HG03432 (cell line): ENCODE measurements at regions not wholly inside any gene's neighbourhood (a gene's known extent, or its start where the extent isn't known, plus 50 kb on each side); places are given as distances from the start of the nearest gene placed in this dataset.
A peak's percentile ranks its signal among the peaks of the same experiment; 100 is the strongest.

Experiments used
- ATAC-seq: cut with Tn5 transposase; IDR thresholded peaks from one replicate; pipeline ENCODE4 v1.9.1; 2021; ENCODE audit warnings: mild to moderate bottlenecking, moderate library complexity; ENCODE audit not compliant: unreplicated experiment

DNA sequence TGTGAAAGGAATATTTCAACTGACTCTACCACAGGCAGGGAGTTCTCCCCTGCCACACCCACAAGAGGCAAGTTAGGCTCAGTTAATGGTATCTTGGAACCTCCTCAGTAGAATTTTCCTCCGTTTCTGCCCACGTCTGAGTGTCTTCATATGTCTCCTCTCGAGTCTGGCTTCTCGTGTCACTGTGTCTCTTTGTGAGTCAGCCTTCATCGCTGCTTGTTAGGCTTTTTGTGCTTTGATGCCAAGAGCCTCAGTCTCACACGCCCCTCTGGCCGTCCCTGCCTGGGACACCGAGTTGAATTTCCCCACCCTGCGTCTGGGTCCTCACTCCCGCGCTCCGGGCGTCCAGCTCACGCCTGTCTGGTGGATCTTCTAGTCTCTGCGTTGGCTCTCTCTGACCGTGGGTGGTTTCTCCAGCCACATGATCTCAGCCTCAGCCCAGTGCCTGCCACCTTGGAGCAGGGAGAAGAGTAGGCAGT lies 125.7 kb upstream of the GADD45A start:
- no peak for ATAC-seq

DNA sequence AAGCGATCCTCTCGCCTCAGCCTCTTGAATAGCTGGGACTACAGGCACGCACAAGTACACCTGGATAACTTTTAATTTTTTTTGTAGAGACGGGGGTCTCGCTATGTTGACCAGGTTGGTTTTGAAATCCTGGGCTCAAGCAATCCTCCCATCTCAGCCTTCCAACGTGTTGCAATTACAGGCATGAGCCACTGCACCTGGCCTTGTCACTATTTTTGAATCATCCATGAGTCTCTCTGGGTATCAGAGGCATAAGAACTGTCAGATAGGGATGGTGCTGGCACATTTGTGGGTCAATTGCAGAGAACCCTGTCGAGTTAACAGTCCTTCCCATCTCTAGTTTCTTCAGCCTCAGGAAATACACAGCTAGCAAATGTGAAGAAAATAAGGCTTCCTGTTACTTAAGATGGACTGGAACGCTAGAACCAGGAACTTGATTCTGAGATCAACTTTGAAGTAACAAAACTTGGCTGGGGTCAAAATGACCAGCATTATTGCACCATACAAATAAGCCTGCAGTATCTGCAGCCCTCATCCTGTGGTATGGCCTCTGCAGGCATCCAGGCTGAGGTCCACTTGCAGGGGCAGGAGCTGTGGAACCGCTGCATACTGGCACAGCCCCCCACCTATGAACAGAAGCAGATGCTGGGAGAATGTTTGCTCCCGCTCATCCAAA lies 124.3 kb upstream of the GADD45A start:
- no peak for ATAC-seq

DNA sequence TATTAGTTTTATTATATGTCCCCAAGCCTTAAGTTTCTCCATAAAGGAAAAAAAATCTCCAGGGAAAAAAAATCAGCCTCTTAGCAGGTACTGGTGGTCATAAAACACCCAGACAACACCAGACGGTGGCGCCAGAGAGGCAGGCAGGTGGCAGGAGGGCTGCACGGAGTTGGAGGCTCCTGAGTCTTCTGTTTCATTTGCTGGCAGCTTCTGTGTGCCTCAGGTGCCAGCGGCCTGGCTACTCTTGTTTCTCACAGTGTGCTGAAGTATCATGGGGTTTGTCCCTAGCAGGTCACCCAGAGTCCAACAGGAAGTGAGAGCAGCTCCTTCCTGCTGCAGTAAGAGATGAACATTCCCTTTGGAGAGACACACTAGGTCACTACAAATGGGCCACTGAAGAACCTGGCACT lies 123.3 kb upstream of the GADD45A start:
- ATAC-seq: peak; percentile 84

DNA sequence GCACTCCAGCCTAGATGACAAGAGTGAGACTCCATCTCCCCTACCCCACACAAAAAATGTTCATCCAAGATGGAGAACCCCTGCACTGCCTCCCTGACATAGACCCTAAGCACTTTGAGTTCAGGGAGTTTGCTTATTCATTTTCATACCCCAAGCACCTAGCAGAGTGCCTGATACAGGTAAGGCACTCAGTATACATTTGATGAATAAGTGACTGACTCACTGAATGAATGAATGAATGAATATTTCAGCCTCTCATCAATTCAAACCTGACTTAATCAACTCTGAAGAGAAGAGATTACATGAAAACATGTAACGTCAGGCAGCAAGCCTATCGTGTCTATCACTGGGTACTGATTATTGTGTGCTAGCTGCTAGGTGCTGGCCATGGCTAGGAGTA lies 121.3 kb upstream of the GADD45A start:
- no peak for ATAC-seq

DNA sequence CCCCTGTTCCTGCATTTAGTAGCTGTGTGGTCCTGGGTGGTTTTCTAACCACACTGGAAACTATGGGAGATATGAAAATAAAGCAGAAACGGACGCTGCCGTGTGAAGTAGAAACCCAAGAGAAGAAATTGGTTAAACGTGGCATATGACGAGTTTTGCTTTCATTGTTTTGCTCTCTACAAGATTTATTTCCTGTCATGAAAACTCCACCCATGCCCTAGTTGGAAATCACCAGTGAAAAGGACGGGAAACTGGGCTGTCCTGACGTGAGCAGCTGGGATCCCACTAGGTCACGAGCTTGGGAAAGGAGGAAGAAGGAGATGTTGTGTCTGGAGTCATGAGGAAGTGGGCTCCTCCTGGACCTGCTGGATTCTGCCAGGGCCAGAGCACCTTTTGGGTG lies 120.8 kb upstream of the GADD45A start:
- peak; percentile 44 for ATAC-seq

DNA sequence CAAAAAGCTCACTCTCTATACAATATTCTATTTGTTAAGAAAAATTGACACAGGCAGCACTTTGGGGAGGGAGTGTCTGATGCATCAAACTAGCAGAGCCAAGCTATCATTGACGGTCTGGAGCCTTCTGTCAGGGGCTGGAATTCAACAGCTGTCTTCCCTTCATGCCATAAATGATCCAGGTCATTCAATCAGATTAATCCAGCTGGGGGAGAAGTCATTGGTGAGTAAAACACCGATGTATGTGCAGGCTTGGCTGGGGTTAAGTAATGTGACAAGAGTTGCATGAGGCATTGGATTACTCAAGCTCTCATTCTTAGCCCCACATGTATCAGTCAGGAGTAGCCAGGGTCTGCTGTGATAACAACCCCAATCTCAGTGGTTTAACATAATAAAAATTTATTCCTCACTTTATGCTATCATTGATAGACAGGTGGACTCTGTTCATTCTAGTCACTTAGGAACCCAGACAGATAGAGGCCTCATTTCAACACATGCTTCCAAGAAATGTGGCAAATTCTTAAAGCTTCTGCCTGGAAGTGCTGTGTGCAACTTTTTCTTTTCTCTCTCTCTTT lies 118.1 kb upstream of the GADD45A start:
- no peak for ATAC-seq

DNA sequence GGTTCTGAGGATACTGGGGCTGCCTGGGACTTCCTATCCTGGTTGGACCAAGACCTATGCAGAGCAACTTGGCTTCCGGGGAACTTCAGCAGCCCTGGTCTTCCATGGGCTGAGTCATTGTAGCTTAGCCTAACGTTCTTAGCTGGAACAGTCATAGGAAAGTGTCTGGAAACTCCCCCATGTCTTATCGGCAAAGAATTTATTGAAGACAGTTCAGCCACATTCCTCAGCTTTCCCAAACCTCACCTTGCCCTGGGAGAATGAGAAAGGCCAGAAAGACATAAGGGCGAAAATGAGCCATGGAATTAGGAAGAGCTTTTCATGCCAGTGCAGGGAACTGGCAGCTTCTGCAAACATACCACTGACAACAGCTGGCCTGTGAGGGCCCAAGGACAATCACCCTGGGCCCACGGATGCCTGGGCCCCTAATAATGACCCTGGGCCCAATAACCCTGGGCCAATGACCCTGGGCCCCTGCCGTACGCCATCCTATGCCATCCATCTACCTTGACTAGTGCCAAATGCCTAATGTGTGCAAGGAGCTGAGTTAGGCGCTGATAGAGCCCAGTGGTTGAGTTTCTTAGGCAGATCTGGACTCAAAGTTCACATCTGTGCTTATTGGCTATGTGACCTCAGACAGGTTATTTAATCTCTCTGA lies 114.4 kb upstream of the GADD45A start:
- no peak for ATAC-seq

DNA sequence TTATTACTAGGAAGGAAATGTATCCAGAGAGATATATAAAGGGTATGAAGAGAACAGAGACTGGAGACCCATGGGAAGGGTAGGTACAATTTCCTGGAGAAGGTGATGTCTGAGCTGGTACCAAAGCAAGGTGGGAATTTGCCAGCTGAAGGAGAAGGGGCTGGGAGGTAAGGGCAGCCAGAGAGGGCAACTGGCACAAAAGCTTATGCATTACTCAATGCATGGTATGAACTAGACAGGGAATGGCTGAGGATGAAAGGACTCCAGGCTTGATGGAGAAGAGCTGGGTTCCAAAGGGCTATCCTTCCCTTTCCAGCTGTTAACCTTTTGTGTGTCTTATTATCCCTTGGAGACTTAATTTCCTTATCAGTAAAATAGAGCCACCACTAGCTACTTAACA lies 113.6 kb upstream of the GADD45A start:
- ATAC-seq: no peak

DNA sequence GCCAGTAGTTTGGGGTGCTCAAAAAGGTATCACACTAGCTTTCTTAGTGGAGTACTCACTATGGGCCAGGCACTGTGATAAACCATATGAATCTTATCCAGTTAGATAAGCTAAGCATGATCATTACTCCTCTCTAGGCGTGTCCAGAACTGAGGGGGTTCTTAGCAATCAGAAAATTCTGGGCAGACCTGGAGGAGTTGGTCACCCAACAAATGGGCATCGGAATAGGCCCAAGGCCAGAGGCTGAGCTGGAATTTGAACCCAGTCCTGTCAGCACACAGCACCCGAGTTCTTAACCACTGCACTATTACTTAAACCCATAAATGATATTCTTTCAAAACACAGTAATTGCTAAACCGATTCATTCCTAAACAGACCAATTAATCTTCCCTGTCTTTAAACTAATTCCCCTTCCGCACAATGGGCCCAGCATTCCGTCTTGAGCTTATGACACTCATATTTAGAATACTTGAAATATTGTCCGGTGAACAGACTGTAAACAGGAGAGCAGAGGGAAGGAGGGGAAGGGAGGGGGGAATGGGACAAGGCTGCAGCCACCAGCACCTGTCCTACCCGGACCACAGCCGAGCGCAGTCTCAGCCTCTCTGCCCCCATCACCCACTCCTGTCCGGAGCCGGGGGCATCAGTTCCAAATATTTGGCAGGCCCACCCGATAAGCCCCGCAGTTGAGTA lies 113.0 kb upstream of the GADD45A start:
- no peak for ATAC-seq

DNA sequence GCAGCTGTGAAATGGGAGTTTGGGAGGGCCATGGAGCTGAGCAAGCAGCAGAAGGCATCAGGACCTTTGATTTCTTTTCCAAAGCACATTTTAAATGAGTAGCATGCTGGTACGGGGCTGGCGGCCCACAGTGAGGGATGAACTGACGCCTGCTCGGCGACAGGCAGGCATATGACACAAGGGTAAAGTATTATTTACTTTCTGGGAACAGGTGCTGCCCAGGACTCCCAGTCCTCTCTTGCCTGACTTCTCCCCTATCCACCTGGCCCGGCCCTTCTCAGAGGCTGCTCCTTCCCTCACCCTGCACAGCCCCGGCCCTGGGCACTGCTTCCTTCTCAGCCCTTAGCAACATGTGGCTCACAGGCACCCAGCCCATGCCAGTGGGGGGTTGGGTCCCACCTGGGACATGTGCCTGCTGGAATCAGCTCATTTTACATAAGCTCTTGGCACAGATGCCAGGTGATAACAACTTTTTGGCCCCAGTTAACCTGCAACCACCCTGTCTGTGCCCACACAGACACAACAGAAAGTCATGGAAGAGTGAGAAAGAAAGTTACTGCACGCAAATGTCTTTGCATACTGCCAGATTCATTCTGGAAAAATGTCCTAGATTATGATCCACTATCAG lies 112.3 kb upstream of the GADD45A start:
- no peak for ATAC-seq

DNA sequence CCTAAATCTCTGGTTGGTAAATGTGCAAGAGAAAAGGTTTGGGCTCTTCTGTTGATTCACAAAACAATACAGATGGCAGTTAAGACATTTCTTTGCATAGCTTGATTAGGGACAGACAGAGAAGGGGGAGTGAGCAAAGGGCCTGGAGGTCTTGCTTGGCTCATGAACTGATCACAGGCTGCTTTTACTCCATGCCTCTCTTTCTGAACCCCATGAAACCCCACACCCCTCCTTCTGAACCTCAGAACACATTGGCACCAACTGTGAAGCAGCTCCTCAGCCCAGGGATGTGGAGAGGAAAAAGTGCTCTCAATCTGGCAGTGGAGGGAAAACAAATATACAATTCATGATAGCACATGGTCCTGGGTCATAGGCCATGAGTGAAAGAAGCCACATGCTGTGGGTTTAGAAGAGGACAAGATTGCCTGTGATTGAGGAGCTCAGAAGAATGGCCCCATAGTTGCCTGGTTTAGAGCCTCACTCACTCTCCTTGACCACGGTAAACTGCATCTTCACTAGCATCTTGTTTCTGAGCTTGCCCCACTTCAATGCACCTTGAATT lies 111.6 kb upstream of the GADD45A start:
- no peak for ATAC-seq

DNA sequence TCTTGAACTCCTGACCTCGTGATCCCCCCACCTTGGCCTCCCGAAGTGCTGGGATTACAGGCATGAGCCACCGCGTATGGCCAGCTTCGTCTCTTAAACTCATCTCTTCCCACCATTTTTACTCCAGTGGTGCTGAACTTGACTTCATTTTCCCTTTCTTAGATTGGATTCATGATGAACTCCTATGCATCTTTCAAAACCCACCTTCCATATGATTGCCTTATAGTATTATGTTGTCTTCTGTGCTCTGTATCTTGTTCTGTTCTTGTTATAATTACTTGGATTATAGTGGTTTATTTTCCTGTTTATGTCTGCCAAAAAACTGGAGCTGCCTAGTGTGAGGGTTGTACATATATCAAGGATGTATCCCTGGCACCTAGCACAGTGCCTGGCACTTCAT lies 110.8 kb upstream of the GADD45A start:
- ATAC-seq: no peak

DNA sequence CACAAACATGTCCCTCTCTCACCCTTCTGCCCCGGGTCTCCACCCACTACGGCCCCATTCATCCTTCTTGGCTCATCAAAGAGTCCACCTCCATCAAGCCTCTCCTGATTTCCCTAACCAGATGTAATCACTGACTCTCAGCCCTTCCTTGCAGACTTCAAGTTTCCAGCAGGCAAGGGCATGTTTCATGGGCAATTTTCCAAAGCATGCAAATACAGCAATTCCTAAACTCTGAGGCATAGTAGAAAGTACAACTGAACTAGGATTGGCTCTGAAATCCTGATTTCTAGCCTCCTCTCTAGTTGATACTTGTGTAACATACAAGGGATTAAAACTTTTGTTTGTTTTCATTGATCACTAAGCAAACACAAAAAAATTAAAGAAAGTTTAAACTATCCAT lies 109.1 kb upstream of the GADD45A start:
- no peak for ATAC-seq

DNA sequence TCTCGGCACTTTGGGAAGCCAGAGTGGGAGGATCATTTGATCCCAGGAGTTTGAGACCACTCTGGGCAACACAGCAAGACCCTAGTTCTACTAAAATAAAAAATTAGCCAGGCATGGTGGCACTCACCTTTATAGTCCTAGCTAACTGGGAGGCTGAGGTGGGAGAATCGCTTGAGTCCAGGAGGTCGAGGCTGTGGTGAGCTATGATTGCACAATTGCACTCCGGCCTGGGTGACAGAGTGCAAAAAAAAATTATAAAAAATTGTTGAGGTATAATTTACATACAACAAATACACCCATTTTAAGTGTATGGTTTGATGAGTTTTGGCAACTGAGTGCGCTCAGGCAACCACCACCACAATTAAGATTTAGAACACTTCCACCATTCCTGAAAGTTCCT lies 108.5 kb upstream of the GADD45A start:
- ATAC-seq: no peak

DNA sequence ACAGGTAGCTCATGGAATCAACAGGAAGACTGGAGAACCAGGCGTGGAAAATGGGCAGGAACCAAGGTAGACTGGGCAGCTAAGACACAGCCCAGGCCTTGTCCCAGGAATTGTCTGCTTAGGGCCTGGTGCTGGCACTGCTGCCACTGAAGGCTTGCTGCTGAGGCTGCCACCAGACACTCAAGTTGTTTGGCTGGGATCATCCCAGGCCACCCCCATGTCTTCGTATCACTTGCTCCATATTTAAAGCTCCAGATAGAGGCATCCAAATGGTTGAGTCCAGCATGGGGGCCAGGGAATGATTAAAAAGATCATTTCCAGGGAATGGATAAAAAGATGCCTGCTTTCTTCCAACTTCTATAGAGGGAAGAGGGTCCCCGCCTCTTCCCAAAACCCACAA lies 107.4 kb upstream of the GADD45A start:
- no peak for ATAC-seq

DNA sequence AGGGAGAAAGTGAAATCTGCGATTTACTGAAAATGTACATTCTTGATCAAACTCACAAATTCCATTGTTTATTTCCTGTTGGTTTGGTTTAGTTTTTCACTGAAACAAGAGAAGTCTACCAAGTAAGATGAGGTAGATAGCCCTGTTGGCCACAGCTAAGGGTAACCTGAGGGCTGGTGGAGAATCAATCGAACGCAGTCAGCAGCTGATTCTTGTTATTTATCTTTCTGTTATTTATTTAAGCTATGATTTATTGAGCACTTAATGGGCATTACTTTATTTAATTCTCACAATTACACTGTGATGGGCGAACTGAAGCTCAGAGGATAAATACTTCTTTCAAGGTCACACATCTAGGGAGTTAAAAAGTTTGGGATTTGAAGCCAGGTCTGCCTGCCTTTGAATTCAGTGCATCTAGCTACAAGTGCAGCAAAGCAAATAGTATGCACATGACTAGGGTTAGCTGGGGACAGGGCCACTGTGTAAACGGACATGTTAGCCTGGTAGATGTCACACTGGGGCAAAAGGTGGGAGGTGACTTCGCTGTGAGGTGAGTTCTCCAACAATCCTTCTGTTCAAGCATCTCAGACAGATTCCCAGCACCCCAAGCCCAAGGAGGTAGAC lies 106.5 kb upstream of the GADD45A start:
- ATAC-seq: no peak

DNA sequence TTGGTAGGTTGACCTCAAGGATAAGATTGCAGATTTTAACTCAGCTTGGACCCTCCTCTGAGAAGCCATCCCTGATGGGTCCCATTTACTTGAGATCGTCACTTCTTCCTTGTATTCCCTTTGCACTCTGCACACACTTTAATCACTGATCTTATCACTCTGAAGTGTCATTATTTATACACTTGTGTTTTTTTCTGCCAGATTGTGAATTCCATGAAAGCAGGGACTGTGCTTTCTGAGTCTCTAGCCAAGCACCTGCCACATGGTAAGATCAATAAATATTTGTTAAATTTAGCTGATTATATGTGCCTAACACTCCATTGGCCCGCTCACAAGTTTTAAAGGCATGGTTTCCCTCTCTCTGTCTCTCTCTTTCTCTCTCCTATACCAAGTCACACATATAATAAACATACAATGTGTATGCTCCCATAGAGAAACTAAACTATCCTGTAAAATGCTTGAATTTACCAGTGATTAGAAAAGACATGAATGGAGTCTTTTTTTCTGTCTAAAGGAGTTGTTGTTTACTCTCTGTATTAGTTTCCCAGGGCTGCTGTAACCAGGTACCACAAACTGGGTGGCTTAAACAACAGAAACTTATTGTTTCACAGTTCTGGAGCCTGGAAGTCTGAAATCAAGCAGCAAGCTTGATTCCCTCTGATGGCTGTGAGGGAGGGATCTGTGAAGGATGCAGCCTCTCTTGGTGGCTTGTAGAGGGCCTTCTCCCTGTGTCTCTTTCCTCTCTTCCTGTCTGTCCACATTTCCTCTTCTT lies 105.2 kb upstream of the GADD45A start:
- no peak for ATAC-seq

DNA sequence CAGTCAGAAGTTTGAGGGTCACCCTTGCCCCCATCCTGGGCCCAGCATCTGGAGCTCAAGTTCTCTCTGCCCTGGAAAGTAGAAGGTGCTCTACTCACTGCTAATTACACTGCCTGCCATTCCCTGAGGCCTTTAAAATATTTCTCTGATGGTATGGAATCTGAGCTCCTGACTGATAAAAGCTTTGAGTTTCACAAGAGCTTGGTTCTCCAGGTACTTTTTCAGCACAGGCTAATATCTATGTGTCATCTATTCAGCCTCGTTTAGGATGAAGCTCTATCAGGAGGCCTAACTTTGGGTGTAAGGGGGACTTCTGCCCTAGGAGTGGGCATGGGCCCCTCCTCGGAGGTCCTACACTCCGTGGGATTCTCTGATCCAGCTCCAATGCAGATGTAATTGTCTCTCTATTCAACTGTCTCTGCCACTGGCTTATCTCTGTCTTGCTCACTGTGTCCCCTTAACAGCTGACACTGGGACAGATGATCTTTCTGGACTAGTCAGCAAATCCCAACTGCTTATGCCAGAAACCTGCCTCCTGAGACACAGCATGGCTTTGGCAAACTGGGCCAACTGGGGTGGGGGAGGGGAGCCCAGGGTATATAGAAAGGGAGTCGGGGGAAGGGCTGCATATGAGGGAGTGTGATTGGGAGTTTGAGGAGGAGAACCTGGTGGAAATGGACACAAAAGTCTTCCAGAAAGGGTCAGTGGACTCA lies 104.2 kb upstream of the GADD45A start:
- no peak for ATAC-seq
